GM23338 (cell line): ENCODE measurements at regions not wholly inside any gene's neighbourhood (a gene's known extent, or its start where the extent isn't known, plus 50 kb on each side); places are given as distances from the start of the nearest gene placed in this dataset.

Source experiments
- CTCF ChIP-seq, 2 experiments: fragments of 200-600 bp in 1 of 2; sonication (generic) in 1 of 2; conservative IDR thresholded peaks; 2 replicates each; pipeline versions ENCODE4 v1.5.1 to v1.6.1; 2016 to 2017; ENCODE audit warnings: antibody characterized with exemption in 2 of 2, low read depth in 2 of 2, mild to moderate bottlenecking in 2 of 2, moderate library complexity in 1 of 2
- ETS1 ChIP-seq: IDR thresholded peaks from 2 replicates; pipeline ENCODE4 v1.6.1; 2016; ENCODE audit warnings: antibody characterized with exemption
- EZH2 ChIP-seq: fragments of 200-600 bp; sonication (generic); IDR thresholded peaks from one replicate; pipeline ENCODE4 v1.8.0; 2017; ENCODE audit warnings: antibody characterized with exemption, mild to moderate bottlenecking, low read depth; ENCODE audit not compliant: unreplicated experiment
- EZH2phosphoT487 ChIP-seq: fragments of 200-600 bp; sonication (generic); IDR thresholded peaks from one replicate; pipeline ENCODE4 v1.8.1; 2018; ENCODE audit warnings: antibody characterized with exemption; ENCODE audit not compliant: unreplicated experiment
- POLR2AphosphoS5 ChIP-seq: IDR thresholded peaks from 2 replicates; pipeline ENCODE4 v1.6.1; 2016; ENCODE audit warnings: antibody characterized with exemption, low read depth
- REST ChIP-seq: IDR thresholded peaks from one replicate; pipeline ENCODE4 v1.6.1; 2018; ENCODE audit warnings: antibody characterized with exemption; ENCODE audit not compliant: unreplicated experiment
- STAT1 ChIP-seq: IDR thresholded peaks from one replicate; pipeline ENCODE4 v1.6.1; 2016; ENCODE audit warnings: antibody characterized with exemption; ENCODE audit not compliant: unreplicated experiment
- ZNF331 ChIP-seq: fragments of 250-450 bp; sonication (Bioruptor Pico); IDR thresholded peaks from 2 replicates; pipeline ENCODE4 v1.5.0; 2020; ENCODE audit warnings: low read depth, mild to moderate bottlenecking, moderate library complexity
- ZNF462 ChIP-seq: fragments of 250-450 bp; sonication (Bioruptor Pico); IDR thresholded peaks from 2 replicates; pipeline ENCODE4 v1.5.0; 2020; ENCODE audit warnings: mild to moderate bottlenecking, moderate library complexity

- TF ChIP-seq EZH2, result no peak
- no peak for TF ChIP-seq CTCF (conservative IDR thresholded peaks at IDR 0.05; ENCODE audit: low read depth in 2 of 2)
- no peak for TF ChIP-seq STAT1
- no peak for TF ChIP-seq ZNF331
- no peak for TF ChIP-seq POLR2AphosphoS5
- no peak for TF ChIP-seq EZH2phosphoT487
- no peak for TF ChIP-seq REST
- no peak for TF ChIP-seq ZNF462
- no peak for TF ChIP-seq ETS1
Observed at GRCh38 chr11:70007796-70008195, 70.3 kb upstream of the ANO1 start.
